ENCODE measurements at regions not wholly inside any gene's neighbourhood (a gene's known extent, or its start where the extent isn't known, plus 50 kb on each side); places are given as distances from the start of the nearest gene placed in this dataset.

- Histone ChIP-seq H3K9me3 (ENCODE audit: control insufficient read depth in 1 of 2, insufficient read depth in 1 of 2, low read depth in 1 of 2, low read length in 2 of 2) (no peaks in the 10 kb centered on the region), H3K27me3 (ENCODE audit: insufficient read depth, low read length) (no peaks in the 10 kb centered on the region), H3K27ac (ENCODE audit: low read depth, low read length) (no peak overlapping the region), H3K4me1 (ENCODE audit: control insufficient read depth in 1 of 2, insufficient read depth in 2 of 2, low read length in 2 of 2) (peaks cover 0 to 5% of the 10 kb centered on the region in 2 experiments; a peak in 1 of 4 replicates), H2AFZ (ENCODE audit: low read depth, low read length, poor library complexity, severe bottlenecking) (peak overlapping the region; percentile 34), H3K4me3 (replicated peaks in 1 of 2; ENCODE audit: low read depth in 1 of 2, low read length in 2 of 2) (no peak overlapping the region), H3K79me2 (ENCODE audit: insufficient read depth, low read length) (no peaks in the 10 kb centered on the region), H3K36me3 (ENCODE audit: control insufficient read depth in 1 of 2, insufficient read depth in 2 of 2, low read length in 2 of 2) (no peaks in the 10 kb centered on the region), H4K20me1 (ENCODE audit: insufficient read depth) (no peaks in the 10 kb centered on the region), H3K9me2 (ENCODE audit: insufficient read depth) (no peaks in the 10 kb centered on the region), H3K9ac (ENCODE audit: low read length) (no peak overlapping the region), H3K4me2 (ENCODE audit: low read length) (no peak overlapping the region)
- no TSS peak for BruUV-seq (replicated peaks)
- TF ChIP-seq RAD21 (IDR thresholded peaks at IDR 0.05; ENCODE audit: low read depth): no peak
- TF ChIP-seq EGR1 (IDR thresholded peaks at IDR 0.05; ENCODE audit: low read depth): no peak
- no peak for TF ChIP-seq SIN3A (IDR thresholded peaks at IDR 0.05; ENCODE audit: low read depth)
- TF ChIP-seq SP1 (IDR thresholded peaks at IDR 0.05; ENCODE audit: low read depth): no peak
- TF ChIP-seq ZFX (IDR thresholded peaks at IDR 0.05): no peak
- TF ChIP-seq REST (IDR thresholded peaks at IDR 0.05; ENCODE audit: low read depth): no peak
- CTCF ChIA-PET: interaction anchor here (0.6 kb wide), 1 partner anchor 10 kb away, joined by 3 read pairs; no protein-coding TSS in a partner anchor
- ATAC-seq: no peak
- intact Hi-C loops (cut with micrococcal nuclease): no loop called here
- POLR2A ChIA-PET: no interaction called here
- RAD21 ChIA-PET (ENCODE audit: low non-redundant PET in 1 of 2, low total read pairs in 2 of 2, uncharacterized antibody in 2 of 2, unreplicated experiment in 2 of 2): no interaction called here
- no peak for DNase-seq (ENCODE audit: low read depth, low spot score)
Observed at GRCh38 chr2:145811276-145812164, 1291.6 kb upstream of the ZEB2 start.
